MG63 (cell line): ENCODE measurements at regions not wholly inside any gene's neighbourhood (a gene's known extent, or its start where the extent isn't known, plus 50 kb on each side); places are given as distances from the start of the nearest gene placed in this dataset.

Experiments used
- DNase-seq: peaks from one replicate; pipeline ENCODE4 v3.0.0-alpha.2; 2020
- H3K27me3 ChIP-seq: fragments of 250-450 bp; sonication (Bioruptor Pico); 2 replicates; pipeline ENCODE4 v1.5.1; 2020; ENCODE audit warnings: mild to moderate bottlenecking, moderate library complexity
- H3K36me3 ChIP-seq: fragments of 250-450 bp; sonication (Bioruptor Pico); 2 replicates; pipeline ENCODE4 v1.5.1; 2020; ENCODE audit warnings: mild to moderate bottlenecking, moderate library complexity
- H3K4me3 ChIP-seq: fragments of 250-450 bp; sonication (Bioruptor Pico); 2 replicates; pipeline ENCODE4 v1.5.1; 2020; ENCODE audit warnings: mild to moderate bottlenecking, moderate library complexity
- H3K9me3 ChIP-seq: fragments of 250-450 bp; sonication (Bioruptor Pico); 2 replicates; pipeline ENCODE4 v1.5.1; 2020; ENCODE audit warnings: mild to moderate bottlenecking, moderate library complexity

DNA sequence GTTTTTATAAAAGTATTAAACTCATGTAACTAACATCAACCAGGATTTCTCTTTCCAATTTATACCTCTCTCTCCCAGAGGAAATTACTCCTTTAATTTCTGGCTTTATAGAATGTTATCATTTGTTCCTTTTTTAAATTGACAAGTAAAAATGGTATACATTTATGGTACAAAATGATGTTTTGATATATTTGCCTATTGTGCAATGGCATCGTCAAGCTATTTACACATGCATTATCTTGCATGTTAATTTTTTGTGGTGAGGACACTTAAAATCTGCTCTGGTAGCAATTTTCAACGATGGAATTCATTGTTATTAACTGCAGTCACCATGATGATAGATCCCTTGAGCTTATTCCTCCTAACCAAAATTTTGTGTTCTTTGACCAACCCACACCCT, 149.0 kb upstream of the NAV3 start:
- no peaks in the 10 kb centered on the region for H3K36me3 ChIP-seq
- H3K27me3 ChIP-seq: peaks cover 5% of the 10 kb centered on the region; the same call in 1 of the 2 replicates
- H3K9me3 ChIP-seq: no peaks in the 10 kb centered on the region
- H3K4me3 ChIP-seq: no peak overlapping the region
- no peak for DNase-seq

DNA sequence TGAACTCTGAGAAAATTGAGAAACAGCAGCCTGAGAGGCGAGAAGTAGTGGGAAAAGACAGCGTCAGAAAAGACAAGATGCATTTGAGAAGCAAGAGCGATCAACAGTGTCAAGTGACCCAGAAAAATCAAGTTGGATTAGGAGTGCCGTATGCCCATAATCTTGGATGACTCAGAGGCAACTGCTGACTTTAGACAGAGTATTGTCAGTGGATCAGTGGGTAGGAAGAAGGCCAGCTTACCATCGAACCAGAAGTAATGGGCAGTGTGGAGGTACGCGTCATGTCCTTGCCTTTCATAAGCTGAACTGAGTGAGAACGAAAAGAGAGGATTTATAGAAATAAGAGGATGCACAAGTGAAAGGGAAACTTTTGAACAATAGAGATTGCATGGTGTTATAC, 151.0 kb upstream of the NAV3 start:
- no peak for DNase-seq
- Histone ChIP-seq H3K27me3 (0 out of 2 replicates have a peak, but pooled peaks cover 2% of the 10 kb centered on the region), H3K4me3 (no peak overlapping the region), H3K9me3 (no peaks in the 10 kb centered on the region), H3K36me3 (no peaks in the 10 kb centered on the region)

DNA sequence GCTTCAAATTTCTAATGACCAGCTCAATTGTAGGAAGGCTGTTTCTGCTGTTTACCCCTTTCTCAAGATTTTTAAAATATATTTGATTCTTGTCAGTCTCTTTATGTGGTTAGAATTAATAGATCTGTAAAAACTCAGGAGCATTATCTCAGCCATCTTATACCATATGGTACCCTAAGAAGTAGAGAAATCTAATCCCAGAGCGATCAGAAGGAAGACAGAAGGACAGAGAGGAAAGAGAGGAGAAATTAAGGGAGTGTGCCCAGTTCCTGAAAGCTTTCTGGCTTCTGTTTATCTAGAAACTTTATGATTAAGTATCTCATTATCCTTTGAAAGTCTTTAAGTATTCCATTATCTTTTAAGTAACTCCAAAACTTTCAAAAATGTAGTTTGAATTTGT, 152.1 kb upstream of the NAV3 start:
- H3K27me3 ChIP-seq: 0 out of 2 replicates have a peak, but pooled peaks cover under 1% of the 10 kb centered on the region
- no peak overlapping the region for H3K4me3 ChIP-seq
- no peak for DNase-seq
- H3K36me3 ChIP-seq: no peaks in the 10 kb centered on the region
- no peaks in the 10 kb centered on the region for H3K9me3 ChIP-seq

DNA sequence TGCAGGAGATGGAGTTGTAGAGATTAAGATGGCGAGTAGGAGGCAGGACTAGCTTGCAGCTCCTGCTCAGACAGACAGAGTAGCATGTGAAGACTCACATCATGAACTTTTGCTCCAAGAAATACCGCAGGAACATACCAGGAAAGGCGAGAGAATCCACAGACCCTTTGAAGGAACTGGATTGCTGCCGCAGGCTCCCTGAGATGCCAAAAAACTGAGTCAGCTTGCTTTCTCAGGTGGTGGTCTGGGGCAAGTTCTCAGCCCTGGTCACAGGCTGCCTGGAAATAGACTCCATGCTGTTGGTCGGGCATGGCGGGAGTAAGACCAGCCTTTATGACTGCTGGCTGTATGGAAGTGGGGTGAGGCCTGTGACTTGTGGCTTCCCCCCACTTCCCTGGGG, 163.6 kb upstream of the NAV3 start:
- Histone ChIP-seq H3K4me3 (no peak overlapping the region), H3K9me3 (no peaks in the 10 kb centered on the region), H3K27me3 (peaks cover 2% of the 10 kb centered on the region; the same call in 1 of the 2 replicates), H3K36me3 (no peaks in the 10 kb centered on the region)
- peak; percentile 21 for DNase-seq

DNA sequence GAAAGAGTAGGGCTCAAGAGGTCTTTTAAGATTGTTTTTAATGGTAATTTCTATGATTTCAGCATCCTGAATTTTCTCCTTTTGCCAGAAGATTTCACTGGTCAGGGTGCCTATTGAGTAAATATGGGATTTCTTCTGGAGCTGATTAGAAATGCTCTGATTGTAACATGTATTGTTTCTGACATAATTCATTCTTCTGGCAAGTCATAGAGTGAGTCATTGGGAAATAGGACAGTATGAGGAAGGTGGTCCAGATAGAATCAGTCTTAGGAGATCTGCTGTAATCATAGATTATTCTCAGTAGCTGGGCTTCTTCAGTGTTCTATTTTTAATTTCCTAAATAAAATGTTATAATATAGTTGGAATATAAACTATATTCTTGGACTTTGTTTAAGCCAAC, 182.0 kb upstream of the NAV3 start:
- H3K4me3 ChIP-seq: no peak overlapping the region
- H3K27me3 ChIP-seq: no peaks in the 10 kb centered on the region
- no peak for DNase-seq
- H3K9me3 ChIP-seq: no peaks in the 10 kb centered on the region
- no peaks in the 10 kb centered on the region for H3K36me3 ChIP-seq

DNA sequence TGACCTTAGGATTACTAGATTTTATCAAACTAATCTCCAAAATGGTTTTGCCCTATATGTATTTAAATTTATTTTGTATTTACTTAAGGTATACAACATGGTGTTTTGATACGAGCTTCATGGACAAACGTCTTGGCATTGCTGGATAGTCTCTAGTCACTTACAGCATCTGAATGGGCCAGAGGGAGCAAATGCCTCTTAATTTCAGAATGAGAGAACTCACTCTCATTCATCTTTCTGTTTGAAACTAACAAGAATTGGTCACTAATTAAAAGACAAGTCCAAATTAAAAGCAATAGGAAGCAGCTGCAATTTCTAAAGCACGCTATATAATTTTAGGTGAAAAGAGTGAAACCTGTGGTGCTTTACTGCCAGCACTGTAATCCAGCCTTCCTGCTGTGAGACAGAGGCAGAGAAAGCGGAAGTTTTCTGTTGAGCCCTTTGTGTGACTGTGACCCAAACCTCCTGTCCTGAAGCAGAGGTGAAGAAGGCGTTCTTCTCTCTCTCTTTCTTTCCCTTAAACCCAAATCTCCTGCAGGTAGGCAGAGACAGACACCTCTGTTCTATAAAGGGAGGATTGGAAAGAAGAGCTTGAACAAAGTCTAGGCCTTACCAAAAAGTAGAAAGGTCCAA, 184.6 kb upstream of the NAV3 start:
- Histone ChIP-seq H3K4me3 (no peak overlapping the region), H3K9me3 (no peaks in the 10 kb centered on the region), H3K36me3 (no peaks in the 10 kb centered on the region), H3K27me3 (no peaks in the 10 kb centered on the region)
- DNase-seq: no peak

DNA sequence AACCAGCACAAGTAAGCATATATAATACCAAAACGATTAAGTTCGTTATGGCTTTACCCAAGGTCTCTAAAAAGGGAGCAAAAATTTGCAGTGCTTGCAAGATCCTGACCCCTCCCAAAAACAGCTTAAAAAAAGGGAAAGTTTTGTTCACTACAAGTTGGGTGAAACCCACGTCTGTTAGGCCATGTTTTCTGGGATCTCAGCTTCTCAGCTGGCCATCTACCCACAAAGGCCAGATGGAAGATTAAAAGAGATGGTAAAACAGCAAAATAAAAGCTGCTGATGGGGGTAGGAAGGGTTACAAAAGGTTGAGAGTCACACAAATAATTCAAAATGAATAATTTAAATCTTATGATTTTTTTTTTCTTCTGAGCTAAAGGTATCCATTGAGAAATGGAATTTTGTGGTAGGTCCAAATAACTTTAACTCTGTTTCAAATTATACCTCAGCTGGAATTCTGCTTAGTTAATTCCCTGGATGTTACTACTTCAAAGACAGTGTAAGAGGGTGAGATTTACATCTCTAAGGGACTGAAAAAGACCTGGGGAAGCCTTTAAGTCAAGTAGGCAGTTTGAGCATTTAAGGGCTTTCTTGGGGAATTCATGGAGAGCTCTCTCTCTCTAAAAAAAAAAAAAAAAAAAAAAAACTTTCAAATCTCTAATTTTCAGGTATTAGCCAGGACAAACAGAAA, 185.6 kb upstream of the NAV3 start:
- Histone ChIP-seq H3K36me3 (no peaks in the 10 kb centered on the region), H3K27me3 (no peaks in the 10 kb centered on the region), H3K9me3 (no peaks in the 10 kb centered on the region), H3K4me3 (no peak overlapping the region)
- DNase-seq: no peak

DNA sequence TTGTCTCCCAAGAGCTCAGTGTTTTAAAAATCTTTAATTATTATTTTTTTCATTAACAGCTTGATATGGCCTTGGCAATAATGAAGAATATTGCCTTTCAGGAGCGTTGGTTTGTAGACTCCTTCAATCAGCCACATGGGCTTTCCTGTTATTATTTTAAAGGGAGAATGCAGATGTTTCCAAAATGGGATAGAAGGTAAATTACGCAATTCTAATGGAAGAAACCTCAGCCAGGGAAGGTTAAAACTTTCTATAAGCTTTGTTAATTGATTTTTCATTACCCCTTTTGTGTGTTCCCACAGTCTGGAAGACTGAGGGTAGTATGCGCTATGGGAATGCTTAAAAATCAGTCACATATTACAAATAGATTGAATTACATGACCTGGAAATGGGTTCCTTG, 188.4 kb upstream of the NAV3 start:
- no peaks in the 10 kb centered on the region for H3K27me3 ChIP-seq
- no peaks in the 10 kb centered on the region for H3K36me3 ChIP-seq
- no peaks in the 10 kb centered on the region for H3K9me3 ChIP-seq
- DNase-seq: no peak
- no peak overlapping the region for H3K4me3 ChIP-seq

DNA sequence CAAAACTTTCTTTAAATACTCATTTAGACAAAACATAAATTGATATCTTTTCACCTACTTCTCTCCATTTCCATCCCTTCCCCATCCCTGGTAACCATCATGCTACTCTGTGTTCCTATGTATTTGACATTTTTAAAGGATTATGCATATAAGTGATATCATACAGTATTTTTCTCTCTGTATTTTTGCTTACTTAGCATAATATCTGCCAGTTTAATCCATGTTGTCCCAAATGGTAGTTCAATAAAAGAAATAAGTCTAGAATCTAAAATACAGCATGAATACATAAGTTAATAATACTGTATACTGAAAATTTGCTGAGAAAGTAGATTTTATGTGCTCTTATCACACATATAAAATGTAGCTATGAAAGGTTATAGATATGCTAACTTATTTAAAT, 190.3 kb upstream of the NAV3 start:
- Histone ChIP-seq H3K9me3 (no peaks in the 10 kb centered on the region), H3K36me3 (no peaks in the 10 kb centered on the region)
- no peak for DNase-seq

DNA sequence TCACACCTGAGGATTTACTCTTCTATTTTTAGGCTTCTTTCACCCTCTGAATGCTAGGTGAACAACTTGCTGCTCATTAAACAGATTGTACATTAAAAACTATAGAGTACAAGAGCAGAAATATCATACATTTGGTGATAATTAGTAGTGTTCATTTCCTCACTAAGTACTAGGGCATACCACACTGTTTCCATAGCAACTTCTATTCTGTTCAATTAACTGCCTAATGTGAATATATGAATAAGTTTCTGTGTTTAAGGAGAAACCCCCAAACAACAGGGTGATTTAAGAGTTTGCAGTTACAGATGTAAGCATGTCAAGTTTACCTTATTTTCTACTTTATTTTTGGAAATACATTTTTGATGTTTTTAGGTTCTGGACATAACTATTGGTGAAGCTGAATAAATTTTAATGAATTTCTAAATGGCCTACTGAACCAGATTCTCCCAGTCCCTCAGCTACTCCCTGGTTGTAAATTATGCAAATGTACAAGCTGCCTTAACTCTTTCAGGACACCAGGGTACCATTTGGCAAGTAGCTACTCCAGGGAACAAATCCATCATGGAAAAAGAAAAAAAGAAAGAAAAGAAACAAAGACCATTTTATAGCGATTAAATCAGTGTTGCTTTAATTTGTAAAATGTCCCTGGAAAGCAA, 199.8 kb upstream of the NAV3 start:
- peaks cover 3% of the 10 kb centered on the region; the same call in 1 of the 2 replicates for H3K27me3 ChIP-seq
- H3K36me3 ChIP-seq: no peaks in the 10 kb centered on the region
- no peaks in the 10 kb centered on the region for H3K9me3 ChIP-seq
- no peak for DNase-seq
- no peak overlapping the region for H3K4me3 ChIP-seq

More for the DNA sequence above, 190.3 kb upstream of the NAV3 start:
- Histone ChIP-seq H3K4me3 (no peak overlapping the region), H3K27me3 (no peaks in the 10 kb centered on the region)

DNA sequence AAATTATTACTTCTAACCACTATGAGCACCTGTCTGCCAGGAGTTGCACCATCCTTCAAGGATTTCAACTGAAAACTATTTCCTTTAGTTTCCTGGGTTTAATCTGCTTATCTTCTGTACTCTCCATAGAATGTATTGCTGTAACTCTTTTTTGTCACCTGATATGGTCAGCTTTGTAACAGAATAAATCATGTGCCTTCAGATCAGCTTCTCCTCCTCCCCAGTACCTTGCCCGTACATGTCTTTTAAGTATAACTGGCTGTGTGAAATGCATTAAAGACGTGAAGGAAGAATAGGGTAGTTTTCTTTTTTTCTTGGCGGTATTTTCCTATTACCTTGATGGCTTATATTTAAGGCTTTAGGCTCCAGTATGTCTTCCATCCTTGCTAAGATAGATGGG, 200.3 kb upstream of the NAV3 start:
- Histone ChIP-seq H3K4me3 (no peak overlapping the region), H3K36me3 (no peaks in the 10 kb centered on the region), H3K9me3 (no peaks in the 10 kb centered on the region), H3K27me3 (peaks cover 3% of the 10 kb centered on the region; the same call in 1 of the 2 replicates)
- DNase-seq: no peak

DNA sequence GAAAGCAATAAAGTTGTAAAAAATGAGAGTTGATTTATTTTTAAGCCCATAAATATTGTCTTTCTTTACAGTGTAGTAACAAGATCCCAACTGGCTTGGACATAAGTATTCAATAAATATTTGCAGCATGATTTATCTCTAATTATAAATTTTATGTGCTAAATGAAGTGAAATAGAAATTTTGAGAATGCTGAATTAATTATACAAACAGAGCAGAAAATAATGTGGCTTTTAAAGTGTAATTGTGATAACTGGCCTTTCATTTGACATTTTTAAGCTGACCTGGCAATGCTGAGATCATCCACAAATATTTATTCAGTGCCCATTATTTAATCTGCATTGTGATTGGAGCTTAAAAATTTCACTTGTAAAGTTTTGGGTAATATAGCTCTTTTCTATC, 201.6 kb upstream of the NAV3 start:
- DNase-seq: no peak

DNA sequence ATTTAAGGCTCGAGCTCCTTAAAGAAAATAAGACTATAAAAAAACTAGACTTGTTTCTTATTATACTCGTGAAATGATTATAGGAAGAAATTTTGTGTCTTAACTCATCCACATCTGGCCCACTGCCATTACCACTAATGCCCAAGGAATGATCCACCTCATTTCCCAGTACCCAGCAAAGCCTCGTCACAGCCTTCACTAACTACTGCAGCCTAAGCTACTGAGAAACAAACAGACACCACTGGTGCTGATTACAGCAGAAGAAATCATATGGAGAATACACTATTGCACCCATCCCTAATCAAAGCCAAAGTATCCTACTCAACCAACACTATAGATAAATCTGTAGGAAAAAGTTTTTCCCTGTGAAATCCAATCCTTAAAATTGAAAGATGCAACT, 205.3 kb upstream of the NAV3 start:
- peak; percentile 65 for DNase-seq
- Histone ChIP-seq H3K9me3 (no peaks in the 10 kb centered on the region), H3K27me3 (no peaks in the 10 kb centered on the region), H3K4me3 (no peak overlapping the region), H3K36me3 (no peaks in the 10 kb centered on the region)

More for the DNA sequence above, 201.6 kb upstream of the NAV3 start:
- Histone ChIP-seq H3K36me3 (no peaks in the 10 kb centered on the region), H3K9me3 (no peaks in the 10 kb centered on the region), H3K4me3 (no peak overlapping the region), H3K27me3 (peaks cover 3% of the 10 kb centered on the region; the same call in 1 of the 2 replicates)

DNA sequence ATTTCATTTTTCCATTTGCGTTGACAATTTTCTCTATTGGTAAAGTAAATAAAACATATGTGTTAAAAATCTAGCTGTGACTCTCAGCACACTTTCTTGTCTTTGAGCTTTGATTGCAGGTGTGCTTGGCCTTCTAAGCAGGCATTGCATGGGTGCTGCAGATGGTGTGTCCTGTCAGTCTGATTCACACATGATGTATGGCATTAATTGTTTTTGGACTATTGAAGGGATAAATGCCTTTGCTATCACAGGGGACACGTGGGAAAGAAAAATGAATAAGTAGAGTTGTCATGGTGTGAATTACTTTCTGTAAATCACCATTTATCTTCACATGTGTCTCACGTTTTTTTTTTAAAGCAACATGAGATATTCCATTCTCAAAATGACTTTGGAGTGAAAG, 211.3 kb upstream of the NAV3 start:
- no peaks in the 10 kb centered on the region for H3K9me3 ChIP-seq
- no peak for DNase-seq
- no peaks in the 10 kb centered on the region for H3K27me3 ChIP-seq
- no peak overlapping the region for H3K4me3 ChIP-seq
- H3K36me3 ChIP-seq: no peaks in the 10 kb centered on the region

DNA sequence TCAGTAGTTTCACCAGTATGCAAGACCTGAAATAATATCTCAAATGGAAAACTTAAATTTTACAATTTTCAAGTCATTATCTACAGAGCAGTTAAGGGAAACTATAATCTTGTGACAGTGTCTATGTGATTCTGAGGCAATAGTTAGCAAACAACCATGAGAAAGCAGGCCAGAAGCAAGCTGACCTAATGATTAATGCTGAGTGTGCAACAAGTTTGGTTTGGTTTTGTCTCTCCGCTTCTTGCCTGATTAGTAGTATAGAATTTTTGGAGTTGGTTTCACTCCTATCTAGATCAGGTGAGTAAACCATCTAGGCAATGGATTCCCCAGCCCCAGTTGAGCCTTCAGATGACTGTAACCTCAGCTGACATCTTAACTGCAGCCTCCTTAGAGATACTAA, 212.9 kb upstream of the NAV3 start:
- Histone ChIP-seq H3K36me3 (no peaks in the 10 kb centered on the region), H3K9me3 (no peaks in the 10 kb centered on the region), H3K27me3 (no peaks in the 10 kb centered on the region), H3K4me3 (no peak overlapping the region)
- DNase-seq: no peak

DNA sequence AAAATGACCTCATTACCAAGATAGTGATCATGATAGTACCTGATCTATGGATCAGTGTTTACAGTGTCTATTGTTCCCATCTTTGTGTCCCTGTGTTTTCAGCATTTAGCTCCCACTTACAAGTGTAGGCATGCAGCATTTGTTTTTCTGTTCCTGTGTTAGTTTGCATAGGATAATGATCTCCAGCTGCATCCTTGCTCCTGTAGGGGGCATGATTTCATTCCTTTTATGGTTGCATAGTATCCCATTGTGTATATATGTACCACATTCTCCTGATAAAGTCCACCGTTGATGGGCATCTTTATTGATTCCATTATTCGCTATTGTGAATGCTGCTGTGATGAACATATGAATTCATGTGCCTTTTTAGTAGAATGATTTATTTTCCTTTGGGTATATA, 215.4 kb upstream of the NAV3 start:
- Histone ChIP-seq H3K9me3 (no peaks in the 10 kb centered on the region), H3K36me3 (no peaks in the 10 kb centered on the region), H3K27me3 (no peaks in the 10 kb centered on the region), H3K4me3 (no peak overlapping the region)
- no peak for DNase-seq

DNA sequence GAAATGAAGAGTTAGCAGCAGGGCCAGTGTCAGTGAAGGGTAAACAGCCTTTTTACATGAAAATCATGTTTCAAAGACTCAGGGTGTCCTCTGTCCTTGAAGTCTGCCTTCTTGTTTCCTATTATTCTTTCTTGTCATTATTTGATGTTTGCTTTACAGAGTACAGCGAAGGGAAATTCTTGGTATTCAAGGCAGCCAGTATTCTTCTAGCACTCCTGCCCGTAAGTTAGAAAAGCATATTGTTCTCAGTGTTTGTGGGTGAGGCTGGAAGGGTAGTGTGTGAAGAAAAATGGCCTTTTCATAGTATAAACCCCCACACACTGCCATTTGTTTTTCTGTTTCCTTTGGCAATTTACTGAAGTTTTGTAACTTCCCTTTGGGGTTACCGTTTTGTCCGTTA, 217.3 kb upstream of the NAV3 start:
- no peak for DNase-seq
- Histone ChIP-seq H3K36me3 (no peaks in the 10 kb centered on the region), H3K27me3 (no peaks in the 10 kb centered on the region), H3K4me3 (no peak overlapping the region), H3K9me3 (no peaks in the 10 kb centered on the region)

DNA sequence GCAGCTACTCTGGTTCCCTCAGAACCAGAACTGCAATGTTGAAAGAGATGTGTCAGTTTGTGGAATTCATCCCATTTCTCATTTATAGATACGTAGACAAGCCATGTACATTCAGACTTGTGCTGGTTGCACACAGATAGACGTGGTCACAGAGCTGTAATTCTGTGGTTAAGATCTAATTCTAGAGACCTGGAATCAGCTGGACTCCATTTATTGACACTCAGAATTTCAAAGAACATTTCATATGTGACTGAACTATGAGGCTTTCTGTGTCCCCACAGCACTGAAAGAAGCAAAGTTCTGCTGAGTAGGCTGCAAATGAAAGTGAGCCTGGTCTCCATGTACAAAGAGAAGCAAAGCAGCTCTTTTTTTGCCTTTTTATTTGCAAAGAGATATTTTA, 220.2 kb upstream of the NAV3 start:
- H3K4me3 ChIP-seq: no peak overlapping the region
- H3K36me3 ChIP-seq: no peaks in the 10 kb centered on the region
- no peaks in the 10 kb centered on the region for H3K9me3 ChIP-seq
- no peak for DNase-seq
- peaks cover 2% of the 10 kb centered on the region for H3K27me3 ChIP-seq
